IMR-90 (cell line): ENCODE measurements at regions not wholly inside any gene's neighbourhood (a gene's known extent, or its start where the extent isn't known, plus 50 kb on each side); places are given as distances from the start of the nearest gene placed in this dataset.

Source experiments
- ATAC-seq: fragments of 200-7000 bp; cut with Tn5 transposase; 2 replicates; pipeline ENCODE4 v1.9.1; 2020; ENCODE audit warnings: low read depth, mild to moderate bottlenecking, moderate library complexity
- BruUV-seq: library from RNA; stranded (reverse); fragments of 400-500 nt; replicated peaks from 2 replicates; lab custom pipeline; 2021; lab: Mats Ljungman, UMichigan
- CTCF ChIA-PET: fragments of 300-600 bp; formaldehyde crosslinking; extraction: SDS; loops from one replicate; lab custom pipeline; 2021; ENCODE audit warnings: antibody characterized with exemption; lab: Yijun Ruan, JAX
- POLR2A ChIA-PET: fragments of 300-600 bp; sonication (Branson Sonifier 250); formaldehyde crosslinking; loops from one replicate; lab custom pipeline; 2022; ENCODE audit warnings: antibody characterized with exemption; ENCODE audit not compliant: unreplicated experiment; lab: Charles Lee
- DNase-seq: peaks from one replicate; pipeline ENCODE4 v3.0.0; 2013
- H2AFZ ChIP-seq: replicated peaks from 2 replicates; pipeline ENCODE3; 2013; ENCODE audit warnings: low read length, mild to moderate bottlenecking; ENCODE audit not compliant: poor library complexity
- H2AK5ac ChIP-seq: 2 replicates; pipeline ENCODE4 v1.6.1; 2013; ENCODE audit warnings: low read depth, low read length, inconsistent platforms
- H2AK9ac ChIP-seq: replicated peaks from 2 replicates; pipeline ENCODE3; 2013; ENCODE audit warnings: mild to moderate bottlenecking, low read depth, low read length, moderate library complexity; ENCODE audit not compliant: poor library complexity
- H2BK120ac ChIP-seq: 2 replicates; pipeline ENCODE4 v1.6.1; 2013; ENCODE audit warnings: low read depth, low read length, inconsistent platforms
- H2BK15ac ChIP-seq: 3 replicates; pipeline ENCODE4 v1.6.1; 2013; ENCODE audit warnings: low read depth, low read length, inconsistent platforms
- H2BK20ac ChIP-seq: 2 replicates; pipeline ENCODE4 v1.6.1; 2013; ENCODE audit warnings: low read depth, mild to moderate bottlenecking, inconsistent platforms, low read length, moderate library complexity
- H2BK5ac ChIP-seq: 2 replicates; pipeline ENCODE4 v1.6.1; 2013; ENCODE audit warnings: mild to moderate bottlenecking, low read depth, low read length, inconsistent platforms; ENCODE audit not compliant: poor library complexity, severe bottlenecking
- H3K14ac ChIP-seq: replicated peaks from 2 replicates; pipeline ENCODE4 v1.6.1; 2013; ENCODE audit warnings: low read depth, low read length, inconsistent platforms
- H3K18ac ChIP-seq: 2 replicates; pipeline ENCODE4 v1.6.1; 2013; ENCODE audit warnings: low read depth, low read length, control low read depth
- H3K23ac ChIP-seq: 2 replicates; pipeline ENCODE4 v1.6.1; 2013; ENCODE audit warnings: low read depth, low read length, inconsistent platforms
- H3K27ac ChIP-seq: 2 replicates; pipeline ENCODE4 v1.5.1; 2013; ENCODE audit warnings: mild to moderate bottlenecking, control low read depth, low read length; ENCODE audit not compliant: insufficient read depth
- H3K27me3 ChIP-seq: 2 replicates; pipeline ENCODE4 v1.6.1; 2013; ENCODE audit warnings: low read length; ENCODE audit not compliant: control insufficient read depth, insufficient read depth
- H3K36me3 ChIP-seq: 2 replicates; pipeline ENCODE4 v1.6.1; 2013; ENCODE audit warnings: low read length, mixed read lengths; ENCODE audit not compliant: control insufficient read depth, insufficient read depth
- H3K4ac ChIP-seq: 2 replicates; pipeline ENCODE4 v1.6.1; 2013; ENCODE audit warnings: low read depth, low read length, inconsistent platforms
- H3K4me1 ChIP-seq: 2 replicates; pipeline ENCODE4 v1.6.1; 2013; ENCODE audit warnings: low read length, mixed read lengths; ENCODE audit not compliant: control insufficient read depth, insufficient read depth
- H3K4me2 ChIP-seq: 2 replicates; pipeline ENCODE4 v1.6.1; 2013; ENCODE audit warnings: low read depth, mild to moderate bottlenecking, control low read depth, low read length, moderate library complexity
- H3K4me3 ChIP-seq: 2 replicates; pipeline ENCODE4 v1.5.1; 2013; ENCODE audit warnings: low read depth, mild to moderate bottlenecking, control low read depth, low read length, moderate library complexity; ENCODE audit not compliant: insufficient read depth
- H3K56ac ChIP-seq: 2 replicates; pipeline ENCODE4 v1.6.1; 2013; ENCODE audit warnings: low read length, inconsistent platforms; ENCODE audit not compliant: insufficient read depth; ENCODE audit errors: extremely low read depth
- H3K79me1 ChIP-seq, 2 experiments: 2 replicates each; pipeline ENCODE4 v1.6.1; 2013; ENCODE audit warnings: low read length in 2 of 2, inconsistent platforms in 1 of 2, low read depth in 1 of 2
- H3K9ac ChIP-seq: 2 replicates; pipeline ENCODE4 v1.6.1; 2013; ENCODE audit warnings: low read depth, low read length, control low read depth
- H3K9me1 ChIP-seq: 2 replicates; pipeline ENCODE4 v1.6.1; 2013; ENCODE audit warnings: low read length, inconsistent platforms; ENCODE audit not compliant: insufficient read depth
- H3K9me3 ChIP-seq: 2 replicates; pipeline ENCODE4 v1.6.1; 2013; ENCODE audit warnings: low read length; ENCODE audit not compliant: control insufficient read depth, insufficient read depth
- H4K20me1 ChIP-seq: 2 replicates; pipeline ENCODE4 v1.6.1; 2013; ENCODE audit warnings: low read length, inconsistent platforms; ENCODE audit not compliant: insufficient read depth
- H4K5ac ChIP-seq: 2 replicates; pipeline ENCODE4 v1.6.1; 2013; ENCODE audit warnings: mild to moderate bottlenecking, low read depth, low read length, control low read depth
- H4K8ac ChIP-seq, 2 experiments: 2 replicates each; pipeline ENCODE4 v1.6.1; 2013; ENCODE audit warnings: low read depth in 2 of 2, low read length in 2 of 2, control low read depth in 1 of 2, inconsistent platforms in 1 of 2
- H4K91ac ChIP-seq: 2 replicates; pipeline ENCODE4 v1.6.1; 2013; ENCODE audit warnings: low read depth, low read length, inconsistent platforms; ENCODE audit not compliant: insufficient read depth
- CHD1 ChIP-seq: IDR thresholded peaks from 2 replicates; pipeline ENCODE4 v1.6.1; 2012; ENCODE audit warnings: low read depth, low read length, improper control_type of control experiment
- FOS ChIP-seq: fragments of 150-350 bp; IDR thresholded peaks from 2 replicates; pipeline ENCODE4 v1.6.1; 2016; ENCODE audit warnings: low read depth, low read length
- MAFK ChIP-seq: IDR thresholded peaks from 2 replicates; pipeline ENCODE4 v1.6.1; 2012; ENCODE audit warnings: low read depth, low read length, improper control_type of control experiment
- MXI1 ChIP-seq: IDR thresholded peaks from 2 replicates; pipeline ENCODE4 v1.6.1; 2012; ENCODE audit warnings: low read depth, mild to moderate bottlenecking, low read length, moderate library complexity, borderline replicate concordance
- RFX5 ChIP-seq: IDR thresholded peaks from 2 replicates; pipeline ENCODE4 v1.8.0; 2012; ENCODE audit warnings: low read depth, mild to moderate bottlenecking, low read length, moderate library complexity
- SMC3 ChIP-seq: fragments of 150-350 bp; IDR thresholded peaks from 2 replicates; pipeline ENCODE4 v1.6.1; 2016; ENCODE audit warnings: low read depth, mild to moderate bottlenecking, antibody characterized with exemption, low read length, moderate library complexity
- WGBS, 2 experiments: methylation state at CpG; one replicate each; pipeline versions ENCODE4 v1.1.5 to v1.1.7; 2013; ENCODE audit warnings: missing lambda C conversion rate in 2 of 2; ENCODE audit not compliant: insufficient read length in 1 of 2; ENCODE audit errors: extremely low coverage in 2 of 2; 5-methylcytosine and 5-hydroxymethylcytosine counted together
- dilution Hi-C: fragments of 300-500 bp; cut with HindIII; formaldehyde crosslinking; loops from one replicate; pipeline ENCODE4 v1.14.3; 2018; ENCODE audit warnings: low sequenced_read_pairs; ENCODE audit not compliant: unreplicated experiment
- in situ Hi-C: fragments of 300-500 bp; cut with MboI; formaldehyde crosslinking; loops from 3 replicates; pipeline ENCODE4 v1.14.3; 2019; ENCODE audit warnings: low sequenced_read_pairs, inconsistent platforms, mixed read lengths
- intact Hi-C: fragments of 100-400 bp; cut with micrococcal nuclease; formaldehyde crosslinking; loops from 2 replicates; pipeline ENCODE4 v1.10.0; 2022

DNA sequence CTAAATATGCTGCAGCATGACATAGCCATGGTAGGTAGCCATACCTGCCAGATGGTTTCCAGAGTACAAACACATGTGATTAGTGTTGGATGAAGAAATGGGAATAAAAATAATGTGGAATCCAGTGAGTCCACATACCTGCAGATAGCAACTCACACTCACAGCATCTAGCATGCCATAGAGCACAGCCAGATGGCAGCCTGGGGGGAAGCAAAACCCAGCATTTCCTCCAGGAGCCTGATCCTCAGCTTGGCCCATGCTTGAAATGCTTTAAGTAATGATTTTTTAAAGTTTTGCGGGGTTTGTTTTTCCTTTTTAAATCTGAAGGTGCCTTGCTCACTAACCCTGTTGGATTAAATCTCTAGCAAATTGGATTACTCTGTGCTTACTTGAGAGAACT lies 535.1 kb downstream of the STK39 start:
- CTCF ChIA-PET: no interaction called here

More for the DNA sequence above, 535.1 kb downstream of the STK39 start:
- no peak overlapping the region for H3K14ac ChIP-seq
- no peak overlapping the region for H3K23ac ChIP-seq
- no peak for ATAC-seq
- POLR2A ChIA-PET: no interaction called here
- H2BK120ac ChIP-seq: no peak overlapping the region
- H3K4me1 ChIP-seq: no peaks in the 10 kb centered on the region
- no peak overlapping the region for H2AK5ac ChIP-seq
- H4K5ac ChIP-seq: no peak overlapping the region
- H3K4ac ChIP-seq: no peak overlapping the region
- no peaks in the 10 kb centered on the region for H3K27me3 ChIP-seq
- H3K56ac ChIP-seq: no peak overlapping the region
- no peaks in the 10 kb centered on the region for H4K20me1 ChIP-seq
- H2AFZ ChIP-seq: no peak overlapping the region
- no peak overlapping the region for H3K27ac ChIP-seq
- intact Hi-C loops (no loop called here), in situ Hi-C loops (no loop called here), dilution Hi-C loops (no loop called here)
- H4K8ac ChIP-seq: no peak overlapping the region
- H2AK9ac ChIP-seq: no peak overlapping the region
- no peak overlapping the region for H3K4me2 ChIP-seq
- no peak for TF ChIP-seq MAFK
- TF ChIP-seq MXI1: no peak
- TF ChIP-seq RFX5: no peak
- no peak for TF ChIP-seq SMC3
- no peak for TF ChIP-seq FOS
- no peak for TF ChIP-seq CHD1
- WGBS, 2 experiments: no CpG with 5 or more reads among the region's 1 CpG
- no peak overlapping the region for H2BK15ac ChIP-seq
- no TSS peak for BruUV-seq
- H3K36me3 ChIP-seq: no peaks in the 10 kb centered on the region
- H3K9me3 ChIP-seq: no peaks in the 10 kb centered on the region
- H3K9ac ChIP-seq: no peak overlapping the region
- no peak overlapping the region for H3K4me3 ChIP-seq
- H3K79me1 ChIP-seq: no peaks in the 10 kb centered on the region
- H3K9me1 ChIP-seq: no peaks in the 10 kb centered on the region
- H2BK5ac ChIP-seq: no peak overlapping the region
- H2BK20ac ChIP-seq: no peak overlapping the region
- no peak overlapping the region for H3K18ac ChIP-seq
- H4K91ac ChIP-seq: no peak overlapping the region
- DNase-seq: no peak
